SU-DHL-6 (cell line): ENCODE measurements at regions not wholly inside any gene's neighbourhood (a gene's known extent, or its start where the extent isn't known, plus 50 kb on each side); places are given as distances from the start of the nearest gene placed in this dataset.

Experiments used
- EZH2phosphoT487 ChIP-seq: fragments of 200-600 bp; sonication (generic), shearing (Covaris generic); conservative IDR thresholded peaks from 2 replicates; pipeline ENCODE4 v1.6.1; 2018; ENCODE audit warnings: mild to moderate bottlenecking, antibody characterized with exemption, low read length, moderate library complexity, mixed read lengths
- TF ChIP-seq, protein P1 (sequence below): fragments of 200-600 bp; sonication (generic); IDR thresholded peaks from one replicate; pipeline ENCODE4 v1.5.1; 2017; ENCODE audit warnings: antibody characterized with exemption, mild to moderate bottlenecking, low read length, moderate library complexity; ENCODE audit not compliant: insufficient read depth, poor library complexity, severe bottlenecking

DNA sequence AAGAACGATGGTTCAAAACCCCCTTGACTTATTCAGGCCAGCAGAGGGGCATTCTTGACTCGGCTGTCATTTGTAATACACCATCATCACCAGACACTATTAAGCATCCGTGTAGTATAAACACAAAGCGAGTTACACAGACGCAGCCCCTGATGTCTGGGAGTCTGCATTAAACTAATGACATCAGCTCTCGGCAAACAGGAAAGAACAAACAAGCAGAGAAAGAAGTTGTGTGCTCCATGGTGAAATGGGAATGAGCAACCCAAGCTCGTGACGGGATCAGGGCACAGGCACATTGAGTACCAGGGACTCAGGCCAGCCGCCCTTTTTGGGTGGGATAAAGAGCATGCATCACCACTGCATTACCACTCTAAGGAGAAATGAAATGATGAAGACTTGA is 460.1 kb downstream of the MED13L start:
- TF ChIP-seq, protein P1, sequence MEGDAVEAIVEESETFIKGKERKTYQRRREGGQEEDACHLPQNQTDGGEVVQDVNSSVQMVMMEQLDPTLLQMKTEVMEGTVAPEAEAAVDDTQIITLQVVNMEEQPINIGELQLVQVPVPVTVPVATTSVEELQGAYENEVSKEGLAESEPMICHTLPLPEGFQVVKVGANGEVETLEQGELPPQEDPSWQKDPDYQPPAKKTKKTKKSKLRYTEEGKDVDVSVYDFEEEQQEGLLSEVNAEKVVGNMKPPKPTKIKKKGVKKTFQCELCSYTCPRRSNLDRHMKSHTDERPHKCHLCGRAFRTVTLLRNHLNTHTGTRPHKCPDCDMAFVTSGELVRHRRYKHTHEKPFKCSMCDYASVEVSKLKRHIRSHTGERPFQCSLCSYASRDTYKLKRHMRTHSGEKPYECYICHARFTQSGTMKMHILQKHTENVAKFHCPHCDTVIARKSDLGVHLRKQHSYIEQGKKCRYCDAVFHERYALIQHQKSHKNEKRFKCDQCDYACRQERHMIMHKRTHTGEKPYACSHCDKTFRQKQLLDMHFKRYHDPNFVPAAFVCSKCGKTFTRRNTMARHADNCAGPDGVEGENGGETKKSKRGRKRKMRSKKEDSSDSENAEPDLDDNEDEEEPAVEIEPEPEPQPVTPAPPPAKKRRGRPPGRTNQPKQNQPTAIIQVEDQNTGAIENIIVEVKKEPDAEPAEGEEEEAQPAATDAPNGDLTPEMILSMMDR = no peak
- TF ChIP-seq EZH2phosphoT487 = no peak
